GM12872 (cell line): ENCODE measurements at regions not wholly inside any gene's neighbourhood (a gene's known extent, or its start where the extent isn't known, plus 50 kb on each side); places are given as distances from the start of the nearest gene placed in this dataset.

Experiments
- TF ChIP-seq, protein P1 (sequence below): IDR thresholded peaks from 3 replicates; pipeline ENCODE4 v1.5.1; 2011; ENCODE audit warnings: low read depth, mild to moderate bottlenecking, low read length, moderate library complexity; ENCODE audit not compliant: insufficient read depth

DNA sequence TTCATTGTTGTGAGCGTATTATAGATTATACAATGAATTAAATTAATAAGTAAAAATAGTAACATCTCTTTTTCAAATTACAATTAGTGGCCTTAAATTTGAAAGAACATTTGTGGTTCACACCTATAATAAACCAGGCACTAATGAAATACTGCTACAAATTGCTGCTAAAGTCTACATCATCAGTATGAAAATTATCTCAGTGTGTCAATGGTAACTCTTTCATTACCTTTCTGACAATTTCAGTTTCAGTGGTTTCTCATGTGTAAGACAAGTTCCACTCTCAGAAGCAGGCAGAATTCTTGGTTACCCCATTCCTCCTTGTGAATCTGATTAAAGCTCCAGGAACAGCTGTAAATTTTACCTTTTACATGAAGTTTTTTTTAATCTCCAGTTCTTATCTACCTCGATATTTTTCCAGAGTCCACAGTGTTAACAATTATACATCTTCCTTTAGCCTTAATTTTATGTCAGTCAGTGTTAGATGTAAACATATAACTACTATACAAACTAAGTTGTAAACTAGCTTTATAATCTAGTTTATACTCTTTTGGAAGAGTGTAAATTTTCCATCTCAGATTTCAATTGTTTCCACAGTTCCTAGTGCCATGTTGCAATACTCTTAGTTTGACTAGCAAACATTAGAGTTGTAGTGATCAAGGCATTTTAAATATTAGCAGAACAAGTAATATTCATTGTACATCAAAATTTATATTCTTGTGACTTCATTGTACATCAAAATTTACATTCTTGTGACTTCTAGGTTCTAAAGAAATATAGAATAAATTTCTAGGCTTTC lies 1038.4 kb downstream of the EPHA7 start:
- TF ChIP-seq, protein P1, sequence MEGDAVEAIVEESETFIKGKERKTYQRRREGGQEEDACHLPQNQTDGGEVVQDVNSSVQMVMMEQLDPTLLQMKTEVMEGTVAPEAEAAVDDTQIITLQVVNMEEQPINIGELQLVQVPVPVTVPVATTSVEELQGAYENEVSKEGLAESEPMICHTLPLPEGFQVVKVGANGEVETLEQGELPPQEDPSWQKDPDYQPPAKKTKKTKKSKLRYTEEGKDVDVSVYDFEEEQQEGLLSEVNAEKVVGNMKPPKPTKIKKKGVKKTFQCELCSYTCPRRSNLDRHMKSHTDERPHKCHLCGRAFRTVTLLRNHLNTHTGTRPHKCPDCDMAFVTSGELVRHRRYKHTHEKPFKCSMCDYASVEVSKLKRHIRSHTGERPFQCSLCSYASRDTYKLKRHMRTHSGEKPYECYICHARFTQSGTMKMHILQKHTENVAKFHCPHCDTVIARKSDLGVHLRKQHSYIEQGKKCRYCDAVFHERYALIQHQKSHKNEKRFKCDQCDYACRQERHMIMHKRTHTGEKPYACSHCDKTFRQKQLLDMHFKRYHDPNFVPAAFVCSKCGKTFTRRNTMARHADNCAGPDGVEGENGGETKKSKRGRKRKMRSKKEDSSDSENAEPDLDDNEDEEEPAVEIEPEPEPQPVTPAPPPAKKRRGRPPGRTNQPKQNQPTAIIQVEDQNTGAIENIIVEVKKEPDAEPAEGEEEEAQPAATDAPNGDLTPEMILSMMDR = no peak

DNA sequence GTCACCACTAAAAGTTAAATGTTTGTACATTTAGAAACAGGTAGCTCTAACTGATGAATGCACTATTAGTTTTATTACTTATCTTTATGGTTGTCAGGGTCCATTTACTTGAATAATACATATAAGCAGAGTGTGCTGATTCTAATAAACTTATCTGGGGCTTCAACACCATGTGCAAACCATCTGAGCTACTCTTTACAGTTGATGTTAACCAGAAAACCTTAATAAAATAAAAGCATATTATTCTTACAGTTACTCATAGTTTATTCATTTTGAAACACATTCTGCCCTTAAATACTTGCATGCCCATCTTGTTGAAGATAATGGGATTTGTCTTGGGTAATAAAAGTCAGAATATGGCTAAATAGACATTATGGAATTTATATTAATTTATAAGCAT lies 1042.2 kb downstream of the EPHA7 start:
- TF ChIP-seq, protein P1 = no peak

DNA sequence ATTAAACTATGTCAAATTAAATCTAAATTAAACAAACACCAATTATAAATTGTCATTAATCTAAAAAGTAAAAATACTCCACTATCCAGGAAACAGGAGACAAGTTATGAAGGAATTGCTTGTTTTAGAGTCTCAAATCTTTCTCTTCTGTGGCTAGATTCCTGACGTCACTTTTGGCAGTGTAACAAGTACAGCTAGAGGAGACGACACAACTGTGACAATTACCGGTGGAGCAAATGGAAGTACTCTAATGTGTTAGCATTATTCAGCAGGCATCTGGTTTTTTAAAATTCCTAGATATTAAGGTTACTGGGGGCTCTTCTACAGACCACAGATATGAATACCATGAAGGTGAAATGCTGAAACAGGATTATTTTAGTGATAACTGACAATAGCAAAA lies 1042.7 kb downstream of the EPHA7 start:
- TF ChIP-seq, protein P1 = no peak

DNA sequence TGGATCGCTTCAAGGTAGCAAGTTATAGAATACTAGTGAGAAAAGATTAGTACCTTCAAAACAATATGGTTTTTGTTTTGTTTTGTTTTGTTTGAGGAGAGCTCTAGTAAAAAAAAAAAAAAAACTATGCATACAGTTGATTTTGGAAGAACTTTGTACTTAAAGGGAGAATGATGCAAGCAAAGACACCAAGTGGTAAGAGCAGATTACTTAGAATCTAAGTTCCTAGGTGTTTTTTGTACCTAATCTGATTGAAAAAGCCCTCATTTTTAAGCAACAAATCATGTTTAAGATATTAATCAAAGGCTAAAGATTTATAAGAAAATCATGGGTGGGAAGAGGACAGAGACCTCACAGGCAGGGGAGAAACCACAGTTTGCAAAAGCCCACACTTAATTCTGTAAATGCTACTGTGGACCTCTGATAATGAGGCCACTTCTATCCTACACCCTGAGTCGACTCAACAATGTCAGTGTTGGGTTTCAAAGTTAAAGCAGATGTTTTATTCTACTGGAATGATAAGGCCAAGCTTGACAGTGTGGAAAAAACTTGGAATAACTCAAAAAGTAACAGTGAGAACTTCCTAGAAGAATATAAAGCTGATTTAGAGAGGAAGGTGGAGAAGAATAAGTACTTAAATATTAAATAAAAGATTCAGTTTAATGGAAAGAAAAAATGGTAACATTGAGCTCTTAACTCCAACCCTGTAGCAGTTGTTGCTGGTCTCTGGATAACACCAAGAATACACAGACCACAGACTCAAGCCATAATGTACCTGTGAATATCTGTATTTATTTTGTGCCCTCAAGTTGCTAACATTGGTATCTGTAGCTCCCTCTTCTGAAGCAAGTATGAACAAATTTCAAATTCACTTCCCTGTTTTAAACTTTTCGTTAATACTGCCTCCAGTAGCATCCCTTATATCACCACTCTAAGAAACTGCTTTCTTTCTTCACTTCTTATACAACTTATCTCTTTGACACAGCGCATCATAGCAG lies 1047.8 kb downstream of the EPHA7 start:
- TF ChIP-seq, protein P1 = no peak

DNA sequence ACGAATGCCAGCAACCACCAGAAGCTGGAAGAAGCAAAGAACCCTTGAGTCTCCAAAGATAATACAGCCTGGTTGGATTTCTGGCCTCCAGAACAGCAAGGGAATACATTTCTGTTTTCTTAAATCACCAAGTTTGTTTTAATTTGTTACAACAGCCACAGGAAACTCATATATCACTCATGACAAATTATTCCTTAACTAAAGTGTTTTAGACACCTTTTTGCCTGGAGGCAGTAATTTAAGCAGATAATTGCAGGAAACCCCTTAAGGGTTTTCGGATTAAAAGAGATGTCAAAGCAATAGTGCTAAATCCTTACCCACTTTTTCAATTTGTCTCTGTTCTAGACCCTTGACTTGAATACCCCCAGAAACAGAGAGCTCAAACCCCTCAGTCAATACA lies 1050.0 kb downstream of the EPHA7 start:
- TF ChIP-seq, protein P1 = no peak

DNA sequence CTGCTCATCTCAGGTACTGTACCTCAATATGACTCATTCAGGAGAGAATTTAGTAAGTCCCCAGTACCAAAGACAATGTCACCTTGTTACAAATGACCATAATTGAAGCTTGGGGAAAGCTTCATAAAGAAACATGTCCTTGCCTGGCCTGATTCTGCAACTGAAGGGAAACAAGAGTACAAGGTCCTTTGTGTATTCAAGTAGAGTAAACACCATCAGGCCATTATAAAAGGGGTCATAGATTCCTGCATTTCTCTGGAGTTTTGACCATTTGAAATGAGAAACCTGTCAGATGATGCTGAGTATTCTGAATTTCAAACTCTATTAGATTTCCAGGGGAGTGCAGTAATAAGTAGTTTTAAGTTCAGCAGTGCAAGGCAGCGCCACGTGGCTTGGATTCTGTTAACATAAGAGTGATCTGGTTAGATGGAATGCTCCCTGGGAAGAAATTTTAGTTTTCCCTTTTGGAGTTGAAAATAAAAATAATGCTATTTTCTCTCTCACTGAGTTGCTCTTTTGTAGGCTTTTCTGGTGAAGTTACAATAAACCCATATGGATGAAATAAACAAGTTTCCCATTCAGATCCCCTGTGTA lies 1054.3 kb downstream of the EPHA7 start:
- TF ChIP-seq, protein P1 = no peak

DNA sequence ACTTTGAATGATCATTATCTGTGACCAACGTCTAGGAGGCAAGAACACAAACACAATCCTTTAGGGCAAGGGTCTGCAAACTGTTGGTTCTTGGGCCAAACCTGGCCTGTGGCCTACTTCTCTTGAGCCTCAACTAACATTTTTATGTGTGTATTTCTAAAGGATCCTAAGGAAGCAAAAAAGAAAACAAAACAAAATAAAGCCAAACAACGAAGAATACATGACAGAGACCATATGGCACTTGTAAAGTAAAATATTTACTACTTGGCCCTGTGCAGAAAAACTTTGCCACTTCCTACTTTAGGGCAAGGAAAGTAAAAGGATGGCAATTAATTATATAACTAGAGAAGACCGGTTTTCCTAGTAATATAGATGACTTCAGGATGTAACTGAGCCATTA lies 1056.2 kb downstream of the EPHA7 start:
- TF ChIP-seq, protein P1 = no peak
